Frontal cortex (tissue), 3 donors: ENCODE measurements at regions not wholly inside any gene's neighbourhood (a gene's known extent, or its start where the extent isn't known, plus 50 kb on each side); places are given as distances from the start of the nearest gene placed in this dataset.
"Not testable (repeated sequence)": the region's sequence is repeated elsewhere in the genome, so short reads cannot be mapped to it uniquely, and the experiment has no call there.

Experiments
- DNase-seq, 2 donors: peaks; one replicate each; pipeline ENCODE4 v3.0.0; 2012; ENCODE audit warnings: low spot score in 2 of 2
- FAIRE-seq: peaks from 2 replicates; lab custom pipeline; 2012; peaks lifted over from hg19 to GRCh38; lab: Jason Lieb, UNC
- donor health status: control.
- donor health status: control.
- donor health status: control.

DNA sequence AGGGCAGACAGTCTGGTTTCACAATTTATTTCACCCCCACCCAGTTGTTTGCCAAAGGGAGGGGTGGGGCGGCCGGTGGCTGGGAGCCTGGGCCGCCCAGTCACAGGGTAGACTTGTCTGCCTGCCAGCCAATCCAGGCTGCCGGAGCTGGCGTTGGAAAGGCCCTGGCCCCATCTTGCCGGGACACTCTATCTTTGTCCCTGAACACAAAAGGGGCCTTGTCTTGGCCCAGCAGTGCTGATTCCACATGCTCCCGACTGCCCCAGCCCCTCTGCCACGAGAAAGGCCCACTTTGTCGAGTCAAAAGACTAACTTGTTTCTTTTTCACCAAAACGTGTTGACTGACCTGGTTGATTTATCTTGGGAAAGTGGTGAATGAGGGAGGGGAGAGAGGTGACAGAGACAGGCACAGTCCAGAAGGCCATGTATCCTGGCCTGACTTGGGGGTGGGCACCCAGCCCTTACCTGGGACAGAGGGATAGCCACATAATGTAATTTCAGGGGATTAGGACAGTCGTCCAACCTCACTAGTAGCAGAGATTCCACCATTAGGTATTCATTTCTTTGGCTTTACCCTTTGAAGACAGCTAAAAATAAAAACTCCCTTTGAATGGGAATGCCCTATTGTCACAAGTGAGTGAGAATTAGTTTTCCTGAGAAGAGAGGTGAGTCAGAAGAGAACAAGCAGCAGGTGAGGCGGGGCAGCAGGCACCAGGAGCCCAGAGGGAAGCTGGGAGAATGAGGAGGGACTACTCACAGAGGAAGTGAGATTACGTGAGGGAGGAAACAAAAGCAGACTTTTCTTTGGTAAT, 67.0 kb upstream of the SIRPA start:
- FAIRE-seq, result peak; percentile 87
- DNase-seq, result peak; percentile 60 to 67

DNA sequence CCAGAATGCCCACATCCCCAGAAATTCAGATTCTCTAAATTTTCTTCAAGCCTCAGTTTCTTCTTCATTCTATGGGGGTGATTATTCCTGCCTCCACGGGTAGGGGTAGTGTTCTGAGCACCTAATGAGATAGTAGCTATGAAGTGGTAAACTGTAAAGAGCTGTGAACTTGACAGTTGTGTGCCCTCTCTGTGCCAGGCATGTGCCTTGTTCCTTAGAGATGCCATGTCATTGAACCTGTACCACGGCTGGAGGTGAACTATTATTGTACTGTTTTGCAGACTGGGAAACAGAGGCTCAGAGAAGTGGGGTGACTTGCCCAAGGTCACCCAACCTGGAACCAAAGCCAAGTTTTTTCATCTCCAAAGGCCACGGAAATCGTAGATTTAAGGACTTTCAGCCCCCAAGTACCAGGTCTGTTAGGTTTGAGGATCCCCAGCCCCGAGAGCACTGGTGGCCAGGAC, 67.7 kb upstream of the SIRPA start:
- FAIRE-seq, result no peak
- DNase-seq, result no peak

DNA sequence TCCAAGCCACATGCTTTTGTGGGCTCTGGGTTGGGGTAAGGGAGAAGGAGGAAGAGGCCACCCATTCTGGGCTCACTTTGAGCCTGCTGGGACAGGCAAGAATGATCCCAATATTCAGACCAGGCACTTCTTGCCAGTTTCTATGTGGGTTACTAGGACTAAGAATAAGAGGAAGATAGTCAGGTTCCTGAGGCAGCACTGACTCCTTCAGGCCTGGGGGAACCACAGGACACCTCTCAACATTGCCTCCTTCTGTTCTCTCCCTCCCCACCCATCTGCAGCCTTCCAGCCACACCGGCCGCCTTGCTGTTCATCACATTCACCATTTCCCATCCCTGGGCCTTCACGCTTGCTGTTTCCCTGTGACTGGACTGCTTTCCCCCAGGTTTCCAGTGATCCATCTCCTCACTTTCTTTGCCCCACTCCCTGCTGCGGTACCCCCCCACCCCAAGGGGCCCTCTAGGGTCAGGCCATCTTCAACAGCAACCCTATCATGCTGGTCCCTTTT, 69.2 kb upstream of the SIRPA start:
- DNase-seq, result no peak
- no peak for FAIRE-seq

DNA sequence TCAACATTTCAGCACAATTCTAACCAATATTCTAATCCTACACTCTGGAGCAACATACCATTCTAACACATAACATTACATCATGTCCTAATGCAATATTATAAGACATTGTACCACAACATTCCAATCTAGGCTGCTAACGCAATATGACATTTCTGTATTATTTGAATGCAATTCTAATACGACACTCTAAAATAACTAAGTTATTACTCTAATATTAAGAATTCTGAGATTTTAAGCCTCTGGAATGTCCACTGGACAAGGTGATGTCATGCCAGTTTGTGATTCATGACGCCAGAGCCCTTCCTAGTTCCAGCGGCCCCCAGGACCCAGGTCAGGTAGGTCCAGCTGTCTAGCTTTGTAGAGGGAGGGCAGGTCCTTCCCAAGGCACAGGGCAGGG, 69.7 kb upstream of the SIRPA start:
- DNase-seq, result no peak
- FAIRE-seq, result no peak

DNA sequence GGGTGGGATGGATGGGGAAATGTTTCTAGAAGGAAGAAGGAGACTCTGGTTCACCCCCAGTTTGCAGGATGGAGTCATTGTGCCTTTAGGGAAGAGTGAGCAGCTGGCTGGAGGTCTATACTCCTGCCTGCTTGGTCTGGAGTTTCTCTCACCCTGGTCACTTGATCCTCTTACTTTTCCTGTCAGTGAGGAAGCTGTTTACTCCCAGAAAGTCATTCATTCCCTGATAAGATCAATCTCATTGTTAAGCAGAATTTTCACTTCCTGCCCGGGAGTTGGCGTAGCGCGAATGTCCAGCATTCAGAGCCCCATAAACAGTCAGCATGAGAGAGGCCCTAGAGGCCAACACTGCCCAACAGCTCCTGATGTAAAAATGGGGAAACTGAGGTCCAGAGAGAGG, 70.4 kb upstream of the SIRPA start:
- no peak for FAIRE-seq
- no peak for DNase-seq

DNA sequence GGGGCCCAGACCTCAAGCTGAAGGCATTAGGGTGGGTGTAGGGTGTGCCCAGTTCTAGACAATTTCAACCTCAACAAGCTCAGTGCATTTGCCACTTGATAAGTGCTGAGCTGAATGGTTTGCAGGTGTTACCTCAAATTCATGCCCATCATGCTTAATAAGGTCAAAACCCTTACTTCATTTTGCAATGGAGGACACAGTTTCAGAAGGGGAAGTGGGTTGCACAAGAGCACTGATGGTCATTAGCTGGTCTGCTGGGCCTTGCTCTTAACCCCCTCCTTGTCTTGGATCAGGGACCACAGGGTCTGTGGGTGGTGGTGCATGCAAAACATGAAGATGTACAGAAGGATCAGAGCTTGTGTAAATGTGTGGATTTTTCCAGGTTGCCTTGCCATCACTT, 71.0 kb upstream of the SIRPA start:
- no peak for DNase-seq
- no peak for FAIRE-seq

DNA sequence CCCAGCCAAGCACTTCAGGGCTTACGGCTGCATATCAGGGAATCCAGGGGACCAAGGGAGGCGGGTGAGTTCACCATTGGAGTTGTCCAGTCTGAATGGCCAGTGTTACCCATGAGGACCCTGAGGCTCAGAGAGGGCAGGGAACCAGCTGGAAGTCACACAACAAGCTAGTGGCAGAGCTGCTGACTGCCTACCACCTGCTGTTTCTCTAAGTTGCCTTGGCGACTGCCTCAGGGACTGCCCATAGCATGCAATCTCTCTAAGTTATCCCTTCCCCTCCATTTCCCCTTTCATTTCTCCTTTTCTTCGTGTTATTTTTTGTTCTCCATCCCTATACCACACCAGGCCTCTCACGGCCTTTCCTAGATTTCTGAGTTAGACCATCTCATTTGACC, 71.8 kb upstream of the SIRPA start:
- DNase-seq (no peak), FAIRE-seq (no peak)

DNA sequence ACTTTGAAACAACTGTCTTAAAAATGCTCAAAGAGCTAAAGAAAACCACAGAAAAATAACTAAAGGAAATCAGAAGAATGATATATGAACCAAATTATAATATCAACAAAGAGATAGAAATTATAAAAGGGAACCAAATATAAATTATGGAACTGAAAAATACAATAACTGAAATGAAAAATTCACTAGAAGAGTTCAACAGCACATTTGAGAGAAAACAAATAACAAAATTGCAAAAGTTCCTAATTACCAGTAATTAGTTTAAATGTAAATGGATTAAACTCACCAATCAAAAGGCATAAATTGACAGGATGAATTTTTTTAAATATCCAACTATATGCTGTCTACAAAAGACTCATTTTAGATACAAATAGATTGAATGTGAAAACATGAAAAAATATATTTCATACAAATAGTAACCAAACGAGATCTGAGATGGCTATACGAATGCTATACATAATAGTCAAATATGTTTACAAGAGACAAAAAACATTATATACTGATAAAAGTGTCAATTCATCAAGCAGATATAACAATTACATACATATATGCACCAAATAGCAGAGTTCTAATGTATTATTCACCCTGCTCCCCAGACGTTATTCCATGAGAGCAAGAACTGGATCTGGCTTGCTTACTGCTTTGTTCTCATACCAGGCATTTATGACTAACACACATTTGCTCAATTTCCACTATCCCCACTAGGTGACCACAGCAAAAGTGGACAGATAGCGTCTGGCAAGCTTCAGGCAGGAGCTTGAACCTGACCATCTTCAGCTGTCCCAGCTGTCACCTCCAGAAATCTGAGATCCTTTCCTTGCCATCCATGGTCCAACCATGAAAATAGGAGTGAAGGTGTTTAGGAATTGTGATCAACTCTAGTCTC, 72.4 kb upstream of the SIRPA start:
- FAIRE-seq (peak; percentile 64), DNase-seq (no peak)

DNA sequence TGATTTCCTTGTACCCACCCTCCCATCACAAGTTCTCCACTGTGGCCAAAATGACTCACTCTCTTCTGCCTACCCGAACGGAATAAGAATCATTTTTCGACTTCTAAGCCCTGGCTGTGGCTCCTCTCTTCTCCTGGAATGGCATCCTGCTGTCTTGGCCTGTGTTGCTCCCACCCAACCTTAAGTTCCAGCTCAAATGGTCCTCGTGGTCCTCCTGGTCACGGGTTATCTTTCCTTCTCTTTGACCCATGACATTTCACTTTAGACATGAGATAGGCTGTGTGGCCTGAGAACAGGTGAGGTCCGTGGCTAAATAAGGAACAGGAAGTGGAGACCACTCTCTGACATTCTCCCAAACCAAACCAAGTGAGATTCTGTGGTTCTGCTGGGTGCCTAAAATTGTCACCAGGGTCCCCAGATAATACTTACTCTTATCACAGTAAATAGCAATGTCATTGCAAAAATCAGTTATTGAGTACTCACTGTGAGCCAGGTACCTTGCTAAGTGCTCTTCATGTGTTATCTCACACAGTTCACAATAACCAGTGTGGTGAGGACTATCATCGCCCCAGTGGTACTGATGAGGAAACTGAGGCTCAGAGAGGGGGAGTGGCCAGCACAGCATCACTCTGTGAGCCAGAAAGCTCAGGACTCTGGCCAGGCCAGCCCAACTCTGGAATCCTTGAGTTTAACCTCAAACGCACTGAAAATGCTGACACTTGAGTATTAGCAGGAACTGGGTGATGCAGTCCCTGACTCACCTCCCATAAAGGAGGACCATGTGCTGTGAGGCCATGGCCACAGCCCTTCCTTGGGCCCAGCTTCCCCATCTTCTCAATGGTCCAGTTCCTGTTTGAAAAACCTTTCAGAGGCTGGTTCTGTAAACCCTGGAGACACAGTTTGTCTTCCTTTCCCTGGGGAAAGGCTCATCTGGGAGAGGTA, 74.8 kb upstream of the SIRPA start:
- no peak for DNase-seq
- FAIRE-seq, result no peak

DNA sequence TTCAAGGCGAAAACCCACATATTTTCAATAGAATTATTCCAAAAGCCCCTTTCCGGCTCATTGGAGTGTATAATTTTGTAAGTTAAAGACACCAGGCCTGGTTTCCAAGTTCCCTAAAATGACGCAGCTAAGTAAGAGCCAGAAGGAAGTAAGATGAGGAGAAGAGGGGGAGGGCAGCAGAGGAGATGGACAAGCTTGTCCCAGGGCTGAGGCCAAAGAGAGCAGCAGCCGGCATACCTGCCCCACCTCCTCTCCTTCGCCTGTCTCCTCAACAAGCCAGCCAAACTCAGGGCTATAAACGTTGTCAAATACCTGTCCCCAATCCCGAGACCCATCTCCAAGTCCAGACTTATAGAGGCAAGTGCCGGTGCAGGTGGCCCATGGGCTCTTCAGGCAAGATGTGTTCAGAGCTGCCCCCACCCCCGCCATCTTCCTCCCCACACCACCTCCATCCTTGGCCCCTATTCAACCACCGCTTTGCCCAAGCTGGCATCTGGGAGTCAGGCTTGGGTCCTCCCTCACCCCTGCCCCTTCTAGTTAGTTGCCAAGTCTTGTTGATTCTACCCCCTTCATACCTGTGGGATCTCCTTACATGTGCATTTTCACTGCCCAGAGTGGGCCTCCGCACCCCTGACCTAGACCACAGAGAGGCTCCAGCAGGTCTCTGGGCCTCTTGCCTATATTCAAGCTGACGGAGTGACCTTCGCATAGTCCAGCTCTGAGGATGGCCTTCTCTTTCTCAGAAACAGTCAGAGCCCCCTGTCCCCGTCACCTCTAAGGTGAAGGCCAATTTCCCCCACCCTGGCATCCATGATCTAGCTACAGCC, 75.7 kb upstream of the SIRPA start:
- DNase-seq (no peak), FAIRE-seq (no peak)

DNA sequence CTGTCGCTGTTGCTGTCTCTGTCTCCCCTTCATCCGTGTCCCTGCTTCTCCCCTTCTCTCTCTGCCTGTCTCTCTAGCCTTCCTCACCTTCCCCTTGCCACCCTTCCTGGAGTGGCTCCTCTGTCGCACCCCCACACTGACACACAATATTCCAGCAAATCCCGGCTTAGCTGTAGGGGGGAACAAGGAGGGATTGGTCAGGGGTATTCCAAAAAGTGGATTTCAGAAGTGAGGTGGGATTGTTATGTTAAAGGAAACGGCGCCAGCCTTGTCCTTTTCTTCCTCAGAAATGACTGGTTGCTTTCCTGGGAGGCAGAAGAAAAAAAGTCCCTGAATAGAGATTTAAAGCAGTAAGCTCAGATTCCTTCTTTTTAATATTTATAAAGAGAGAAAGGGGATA, 76.3 kb upstream of the SIRPA start:
- no peak for FAIRE-seq

DNA sequence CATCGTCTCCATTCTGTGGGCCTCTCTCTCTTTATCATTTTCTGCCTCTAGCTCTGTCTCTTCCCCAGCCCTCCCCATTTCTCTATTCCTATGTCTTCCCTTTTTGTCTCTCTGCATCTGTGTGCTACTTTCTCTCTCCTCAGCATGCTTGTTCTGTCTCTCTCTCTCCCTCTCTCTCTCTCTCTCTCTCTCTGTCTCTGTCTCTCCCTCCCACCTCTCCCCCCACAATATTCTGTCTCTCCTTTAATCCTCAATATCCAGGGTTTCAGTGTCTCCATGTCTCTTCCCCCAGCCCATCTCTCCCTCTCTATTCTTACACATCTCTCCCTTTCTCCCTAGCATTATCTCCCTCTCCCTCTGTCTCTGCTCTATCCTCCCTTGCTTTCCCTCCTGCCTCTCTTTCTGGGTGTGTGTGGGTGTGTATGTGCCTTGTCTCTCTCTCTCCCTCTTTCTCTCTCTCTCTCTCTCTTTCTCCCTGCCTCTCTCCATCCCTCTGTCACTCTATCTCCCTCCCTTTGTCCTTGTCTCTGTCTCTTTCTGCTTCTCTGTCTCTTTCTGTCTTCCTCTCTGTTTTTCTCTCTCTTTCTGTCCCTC, 76.9 kb upstream of the SIRPA start:
- no peak for FAIRE-seq
- no peak for DNase-seq

More for the DNA sequence above, 76.3 kb upstream of the SIRPA start:
- no peak for DNase-seq

DNA sequence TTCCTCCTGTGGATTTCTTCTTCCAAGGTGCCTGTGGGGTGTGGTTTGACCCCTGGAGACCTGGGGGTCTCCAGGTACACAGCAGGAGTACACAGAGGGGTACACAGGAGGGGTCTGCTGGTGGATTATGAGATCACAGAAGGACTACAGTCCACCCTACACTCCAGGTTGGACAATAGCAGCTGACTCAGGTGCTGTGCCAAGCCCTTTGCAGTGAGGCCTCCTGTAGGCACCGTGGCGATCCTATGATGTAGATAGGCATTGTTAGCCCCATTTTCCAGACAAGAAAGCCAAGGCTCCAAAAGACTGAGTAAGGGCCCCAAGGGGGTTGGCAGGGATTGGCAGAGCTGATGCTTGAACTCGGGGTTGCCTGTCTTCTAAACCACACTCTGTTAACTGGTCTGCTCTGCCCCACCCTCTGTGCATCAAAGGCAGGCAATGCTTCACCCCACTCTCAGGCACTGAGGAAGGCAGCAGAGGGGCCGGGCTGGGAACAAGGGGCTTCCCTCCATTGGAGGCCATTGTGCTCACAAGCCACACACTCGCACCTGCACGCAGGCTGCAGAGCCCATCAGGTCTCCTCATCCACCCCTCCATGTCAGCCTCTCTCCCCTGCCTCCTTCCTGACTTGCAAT, 77.5 kb upstream of the SIRPA start:
- DNase-seq, result no peak
- no peak for FAIRE-seq

DNA sequence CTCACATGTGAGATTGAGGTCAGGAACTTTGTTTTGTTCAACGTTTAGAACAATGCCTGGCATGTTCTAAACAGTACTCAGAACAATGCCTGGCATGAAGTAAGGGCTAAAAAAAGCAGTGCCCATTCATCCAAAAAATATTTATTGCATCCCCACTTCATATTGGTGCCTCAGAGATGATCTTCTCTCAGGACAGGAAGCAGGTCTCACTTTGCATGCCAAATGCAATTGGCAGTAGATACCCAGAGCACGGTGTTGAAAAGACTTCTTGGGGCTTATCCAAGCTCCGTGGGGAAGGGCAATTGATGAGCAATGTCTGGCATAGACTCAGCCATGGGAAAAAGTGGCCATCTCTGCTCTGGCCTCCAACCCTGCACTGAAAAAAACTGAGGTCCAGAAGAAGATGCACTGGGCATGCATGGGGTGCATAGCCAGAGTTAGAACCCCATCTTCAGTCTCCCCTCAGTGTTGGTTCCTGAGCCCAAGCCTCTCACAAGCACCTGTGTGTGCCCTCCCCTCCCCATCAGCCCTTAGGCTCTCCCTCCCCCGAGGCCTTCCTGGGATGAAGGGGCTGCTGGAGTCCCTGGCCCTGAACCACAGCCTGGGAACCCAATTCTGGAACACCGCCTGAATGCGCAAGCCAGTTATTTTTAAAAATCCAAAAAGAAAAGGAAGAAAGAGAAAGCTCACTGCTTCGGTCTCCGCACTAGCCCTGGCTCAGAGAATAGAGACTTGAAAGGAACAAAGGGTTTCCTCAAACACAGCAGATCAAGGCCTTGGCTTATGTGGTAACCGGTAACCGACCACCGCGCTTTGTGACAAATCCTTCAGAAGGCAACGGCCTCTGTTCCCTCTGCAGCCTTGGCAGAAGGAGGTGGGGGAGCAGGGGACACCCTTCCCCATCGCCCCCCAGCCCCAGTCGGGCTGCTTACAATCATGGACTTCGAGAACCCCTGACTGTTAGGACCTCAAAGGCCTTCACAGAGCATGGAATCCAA, 78.5 kb upstream of the SIRPA start:
- DNase-seq (no peak), FAIRE-seq (no peak)

DNA sequence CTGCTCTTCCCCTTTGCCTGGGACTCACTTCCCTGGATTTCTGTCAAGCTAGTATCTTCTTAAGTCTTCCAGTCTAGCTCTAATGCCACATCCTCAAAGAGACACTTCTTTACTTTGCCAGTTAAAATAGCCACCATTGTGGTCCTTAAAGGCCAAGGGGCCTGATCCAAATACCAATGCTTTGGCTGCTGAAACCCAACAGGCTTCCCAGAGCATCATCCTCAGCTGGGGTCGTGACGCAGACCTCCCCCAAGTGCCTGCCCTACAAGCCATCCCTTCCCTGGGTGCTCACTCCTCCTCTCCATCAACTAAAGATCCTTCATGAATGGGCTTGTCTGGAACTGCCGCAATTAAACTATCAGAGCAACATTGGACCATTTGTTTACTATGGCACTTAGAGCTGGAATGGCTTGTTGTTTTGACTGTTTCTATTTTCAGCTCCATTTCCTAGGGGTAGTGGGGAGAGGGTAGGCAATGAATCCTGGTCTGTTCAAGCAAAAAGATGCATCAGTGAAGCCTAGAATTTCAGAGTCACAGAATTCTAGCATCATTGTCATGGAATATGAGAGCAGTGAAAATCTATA, 79.6 kb upstream of the SIRPA start:
- DNase-seq (no peak), FAIRE-seq (no peak)

DNA sequence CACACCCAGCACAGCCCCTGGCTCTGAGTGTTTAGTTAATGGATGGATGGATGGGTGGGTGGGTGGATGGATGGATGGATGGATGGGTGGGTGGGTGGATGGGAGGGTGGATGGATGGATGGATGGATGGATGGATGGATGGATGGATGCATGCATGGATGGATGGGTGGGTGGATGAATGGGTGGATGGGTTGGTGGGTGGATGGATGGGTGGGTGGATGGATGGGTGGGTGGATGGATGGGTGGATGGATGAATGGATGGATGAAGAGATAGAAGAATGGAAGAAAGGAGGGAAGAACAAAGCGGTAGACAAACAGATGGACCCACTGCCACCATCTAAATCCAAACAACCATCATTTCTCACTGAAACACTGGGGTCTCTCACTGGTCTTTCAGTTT, 80.3 kb upstream of the SIRPA start:
- not testable (repeated sequence) for DNase-seq, FAIRE-seq
